22Rv1 (cell line): ENCODE measurements at regions not wholly inside any gene's neighbourhood (a gene's known extent, or its start where the extent isn't known, plus 50 kb on each side); places are given as distances from the start of the nearest gene placed in this dataset.

Source experiments
- ZFX ChIP-seq: fragments of 450-650 bp; IDR thresholded peaks from 2 replicates; pipeline ENCODE4 v1.6.1; 2017; ENCODE audit warnings: antibody characterized with exemption, borderline replicate concordance
- TF ChIP-seq, protein P1 (sequence below): fragments of 450-650 bp; IDR thresholded peaks from 2 replicates; pipeline ENCODE4 v1.5.1; 2017; ENCODE audit warnings: mild to moderate bottlenecking

DNA sequence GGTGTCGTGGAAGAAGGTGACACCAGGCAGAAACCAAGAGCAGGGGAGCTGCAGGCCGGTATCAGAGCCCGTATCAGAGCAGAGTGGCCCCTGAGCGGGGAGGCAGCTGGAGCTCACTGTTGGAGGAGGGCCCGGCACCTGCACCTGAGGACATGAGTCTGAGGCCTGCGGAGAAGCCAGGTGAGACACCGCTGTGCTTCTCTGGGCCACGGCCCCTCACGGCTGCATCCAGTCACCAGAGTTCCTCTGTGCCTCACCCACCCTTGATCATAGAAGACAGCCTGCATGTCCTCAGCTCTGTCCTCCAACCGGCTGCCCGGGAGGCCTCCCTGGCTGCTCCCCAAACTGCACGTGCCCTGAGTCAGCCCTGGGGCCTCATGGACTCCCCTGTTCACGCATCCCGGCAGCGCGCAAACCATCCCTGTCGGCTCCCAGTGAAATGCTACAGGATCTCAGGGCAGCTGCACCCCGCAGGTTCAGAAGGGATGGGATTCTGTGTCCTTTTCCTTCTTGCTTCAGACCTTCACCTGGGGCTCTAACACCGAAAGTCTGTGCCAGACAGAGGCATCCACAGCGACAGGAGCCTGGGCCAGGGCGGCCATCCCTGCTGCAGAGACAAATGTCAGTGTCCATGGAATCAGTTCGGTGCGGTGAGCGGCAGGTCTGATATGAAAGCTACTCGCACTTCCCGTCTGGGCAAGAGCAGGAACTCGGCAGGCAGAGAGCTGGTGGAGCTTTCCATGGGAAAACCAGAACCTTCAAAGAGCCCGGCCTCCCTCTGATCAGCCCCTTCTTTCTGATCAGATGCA lies 111.9 kb upstream of the FAM20C start:
- TF ChIP-seq, protein P1, sequence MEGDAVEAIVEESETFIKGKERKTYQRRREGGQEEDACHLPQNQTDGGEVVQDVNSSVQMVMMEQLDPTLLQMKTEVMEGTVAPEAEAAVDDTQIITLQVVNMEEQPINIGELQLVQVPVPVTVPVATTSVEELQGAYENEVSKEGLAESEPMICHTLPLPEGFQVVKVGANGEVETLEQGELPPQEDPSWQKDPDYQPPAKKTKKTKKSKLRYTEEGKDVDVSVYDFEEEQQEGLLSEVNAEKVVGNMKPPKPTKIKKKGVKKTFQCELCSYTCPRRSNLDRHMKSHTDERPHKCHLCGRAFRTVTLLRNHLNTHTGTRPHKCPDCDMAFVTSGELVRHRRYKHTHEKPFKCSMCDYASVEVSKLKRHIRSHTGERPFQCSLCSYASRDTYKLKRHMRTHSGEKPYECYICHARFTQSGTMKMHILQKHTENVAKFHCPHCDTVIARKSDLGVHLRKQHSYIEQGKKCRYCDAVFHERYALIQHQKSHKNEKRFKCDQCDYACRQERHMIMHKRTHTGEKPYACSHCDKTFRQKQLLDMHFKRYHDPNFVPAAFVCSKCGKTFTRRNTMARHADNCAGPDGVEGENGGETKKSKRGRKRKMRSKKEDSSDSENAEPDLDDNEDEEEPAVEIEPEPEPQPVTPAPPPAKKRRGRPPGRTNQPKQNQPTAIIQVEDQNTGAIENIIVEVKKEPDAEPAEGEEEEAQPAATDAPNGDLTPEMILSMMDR = no peak
- no peak for TF ChIP-seq ZFX
